ENCODE measurements at regions not wholly inside any gene's neighbourhood (a gene's known extent, or its start where the extent isn't known, plus 50 kb on each side); places are given as distances from the start of the nearest gene placed in this dataset.

- DNase-seq (ENCODE audit: low read depth in 1 of 2, low spot score in 1 of 2) = peak in 1 of 2 donors; percentile 55
- Histone ChIP-seq H3K27ac (peak overlapping the region; percentile 86), H3K9me3 (ENCODE audit: low read depth) (no peaks in the 10 kb centered on the region), H3K27me3 (no peaks in the 10 kb centered on the region), H3K36me3 (no peaks in the 10 kb centered on the region), H3K4me3 (no peak overlapping the region), H3K4me1 (ENCODE audit: low read depth) (peaks cover 32% of the 10 kb centered on the region)
- TF ChIP-seq, protein P1, sequence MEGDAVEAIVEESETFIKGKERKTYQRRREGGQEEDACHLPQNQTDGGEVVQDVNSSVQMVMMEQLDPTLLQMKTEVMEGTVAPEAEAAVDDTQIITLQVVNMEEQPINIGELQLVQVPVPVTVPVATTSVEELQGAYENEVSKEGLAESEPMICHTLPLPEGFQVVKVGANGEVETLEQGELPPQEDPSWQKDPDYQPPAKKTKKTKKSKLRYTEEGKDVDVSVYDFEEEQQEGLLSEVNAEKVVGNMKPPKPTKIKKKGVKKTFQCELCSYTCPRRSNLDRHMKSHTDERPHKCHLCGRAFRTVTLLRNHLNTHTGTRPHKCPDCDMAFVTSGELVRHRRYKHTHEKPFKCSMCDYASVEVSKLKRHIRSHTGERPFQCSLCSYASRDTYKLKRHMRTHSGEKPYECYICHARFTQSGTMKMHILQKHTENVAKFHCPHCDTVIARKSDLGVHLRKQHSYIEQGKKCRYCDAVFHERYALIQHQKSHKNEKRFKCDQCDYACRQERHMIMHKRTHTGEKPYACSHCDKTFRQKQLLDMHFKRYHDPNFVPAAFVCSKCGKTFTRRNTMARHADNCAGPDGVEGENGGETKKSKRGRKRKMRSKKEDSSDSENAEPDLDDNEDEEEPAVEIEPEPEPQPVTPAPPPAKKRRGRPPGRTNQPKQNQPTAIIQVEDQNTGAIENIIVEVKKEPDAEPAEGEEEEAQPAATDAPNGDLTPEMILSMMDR (IDR thresholded peaks at IDR 0.05; ENCODE audit: low read depth, low read length) = no peak
Measured at GRCh38 chr2:217604527-217605194, 398.1 kb downstream of the TNS1 start.

- no peaks in the 10 kb centered on the region for H3K27me3 ChIP-seq
- no peak overlapping the region for H3K4me3 ChIP-seq
- no peak for DNase-seq (ENCODE audit: low read depth in 1 of 2, low spot score in 1 of 2)
- H3K36me3 ChIP-seq = no peaks in the 10 kb centered on the region
- H3K27ac ChIP-seq = no peak overlapping the region
- TF ChIP-seq, protein P1 (IDR thresholded peaks at IDR 0.05; ENCODE audit: low read depth, low read length) = no peak
- H3K9me3 ChIP-seq (ENCODE audit: low read depth) = no peaks in the 10 kb centered on the region
- H3K4me1 ChIP-seq (ENCODE audit: low read depth) = peaks cover 22% of the 10 kb centered on the region
Measured at GRCh38 chr2:217601601-217602000, 401.2 kb downstream of the TNS1 start.

- peak in 1 of 2 donors; percentile 2 for DNase-seq (ENCODE audit: low read depth in 1 of 2, low spot score in 1 of 2)
- H3K9me3 ChIP-seq (ENCODE audit: low read depth) = no peaks in the 10 kb centered on the region
- no peaks in the 10 kb centered on the region for H3K27me3 ChIP-seq
- H3K27ac ChIP-seq = no peak overlapping the region
- no peaks in the 10 kb centered on the region for H3K36me3 ChIP-seq
- H3K4me3 ChIP-seq = no peak overlapping the region
- peaks cover 10% of the 10 kb centered on the region for H3K4me1 ChIP-seq (ENCODE audit: low read depth)
- TF ChIP-seq, protein P1 (IDR thresholded peaks at IDR 0.05; ENCODE audit: low read depth, low read length) = no peak
Measured at GRCh38 chr2:217599906-217600305, 402.9 kb downstream of the TNS1 start.

GRCh38 chr2:217597681-217598080 lies 405.1 kb downstream of the TNS1 start:
- H3K9me3 ChIP-seq (ENCODE audit: low read depth) = no peaks in the 10 kb centered on the region
- no peaks in the 10 kb centered on the region for H3K4me1 ChIP-seq (ENCODE audit: low read depth)
- H3K27ac ChIP-seq = no peak overlapping the region
- H3K4me3 ChIP-seq = no peak overlapping the region
- no peaks in the 10 kb centered on the region for H3K27me3 ChIP-seq
- TF ChIP-seq, protein P1 (IDR thresholded peaks at IDR 0.05; ENCODE audit: low read depth, low read length) = no peak
- H3K36me3 ChIP-seq = no peaks in the 10 kb centered on the region
- no peak for DNase-seq (ENCODE audit: low read depth in 1 of 2, low spot score in 1 of 2)

GRCh38 chr2:217597145-217597544 lies 405.6 kb downstream of the TNS1 start:
- TF ChIP-seq, protein P1 (IDR thresholded peaks at IDR 0.05; ENCODE audit: low read depth, low read length) = no peak
- Histone ChIP-seq H3K27ac (no peak overlapping the region), H3K9me3 (ENCODE audit: low read depth) (no peaks in the 10 kb centered on the region), H3K27me3 (no peaks in the 10 kb centered on the region), H3K4me1 (ENCODE audit: low read depth) (no peaks in the 10 kb centered on the region), H3K36me3 (no peaks in the 10 kb centered on the region), H3K4me3 (no peak overlapping the region)
- no peak for DNase-seq (ENCODE audit: low read depth in 1 of 2, low spot score in 1 of 2)
